Progenitor cell of endocrine pancreas (in vitro differentiated cells): ENCODE measurements at regions not wholly inside any gene's neighbourhood (a gene's known extent, or its start where the extent isn't known, plus 50 kb on each side); places are given as distances from the start of the nearest gene placed in this dataset.
A peak's percentile ranks its signal among the peaks of the same experiment; 100 is the strongest.

Experiments used
- DNase-seq: peaks from one replicate; pipeline ENCODE4 v3.0.0; 2021; ENCODE audit warnings: low spot score; ENCODE audit not compliant: unreplicated experiment
- H3K27ac Mint-ChIP-seq: 2 replicates; pipeline ENCODE4 v1.8.0; 2021; ENCODE audit warnings: mild to moderate bottlenecking, moderate library complexity, mixed read lengths
- H3K27me3 Mint-ChIP-seq: 2 replicates; pipeline ENCODE4 v1.8.0; 2021; ENCODE audit warnings: mixed read lengths
- H3K36me3 Mint-ChIP-seq: 2 replicates; pipeline ENCODE4 v1.8.0; 2022; ENCODE audit warnings: mixed read lengths; ENCODE audit not compliant: insufficient read depth
- H3K4me1 Mint-ChIP-seq: 2 replicates; pipeline ENCODE4 v1.8.0; 2021; ENCODE audit warnings: low read depth, mixed read lengths
- H3K4me3 Mint-ChIP-seq: 2 replicates; pipeline ENCODE4 v1.8.0; 2021; ENCODE audit warnings: low read depth, mild to moderate bottlenecking, moderate library complexity, mixed read lengths
- H3K9me3 Mint-ChIP-seq: 2 replicates; pipeline ENCODE4 v1.8.0; 2021; ENCODE audit warnings: low read depth, mixed read lengths
- TF ChIP-seq, protein P1 (sequence below): fragments of 200-600 bp; sonication (generic); IDR thresholded peaks from one replicate; pipeline ENCODE4 v1.5.0; 2021; ENCODE audit warnings: antibody characterized with exemption, mild to moderate bottlenecking; ENCODE audit not compliant: unreplicated experiment

- Mint-ChIP-seq H3K9me3 (peaks cover 21% of the 10 kb centered on the region), H3K36me3 (peaks cover 8% of the 10 kb centered on the region)
Measured at GRCh38 chr16:76800196-76800595, 390.8 kb upstream of the MON1B start.

GRCh38 chr16:76801357-76801756 is 389.6 kb upstream of the MON1B start:
- peaks cover 18% of the 10 kb centered on the region for H3K9me3 Mint-ChIP-seq
- peak overlapping the region; percentile 6 for H3K27ac Mint-ChIP-seq
- H3K4me3 Mint-ChIP-seq: no peak overlapping the region
- peaks cover 8% of the 10 kb centered on the region for H3K36me3 Mint-ChIP-seq
- DNase-seq: no peak
- TF ChIP-seq, protein P1, sequence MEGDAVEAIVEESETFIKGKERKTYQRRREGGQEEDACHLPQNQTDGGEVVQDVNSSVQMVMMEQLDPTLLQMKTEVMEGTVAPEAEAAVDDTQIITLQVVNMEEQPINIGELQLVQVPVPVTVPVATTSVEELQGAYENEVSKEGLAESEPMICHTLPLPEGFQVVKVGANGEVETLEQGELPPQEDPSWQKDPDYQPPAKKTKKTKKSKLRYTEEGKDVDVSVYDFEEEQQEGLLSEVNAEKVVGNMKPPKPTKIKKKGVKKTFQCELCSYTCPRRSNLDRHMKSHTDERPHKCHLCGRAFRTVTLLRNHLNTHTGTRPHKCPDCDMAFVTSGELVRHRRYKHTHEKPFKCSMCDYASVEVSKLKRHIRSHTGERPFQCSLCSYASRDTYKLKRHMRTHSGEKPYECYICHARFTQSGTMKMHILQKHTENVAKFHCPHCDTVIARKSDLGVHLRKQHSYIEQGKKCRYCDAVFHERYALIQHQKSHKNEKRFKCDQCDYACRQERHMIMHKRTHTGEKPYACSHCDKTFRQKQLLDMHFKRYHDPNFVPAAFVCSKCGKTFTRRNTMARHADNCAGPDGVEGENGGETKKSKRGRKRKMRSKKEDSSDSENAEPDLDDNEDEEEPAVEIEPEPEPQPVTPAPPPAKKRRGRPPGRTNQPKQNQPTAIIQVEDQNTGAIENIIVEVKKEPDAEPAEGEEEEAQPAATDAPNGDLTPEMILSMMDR: no peak
- peaks cover 19% of the 10 kb centered on the region for H3K4me1 Mint-ChIP-seq
- no peaks in the 10 kb centered on the region for H3K27me3 Mint-ChIP-seq

More at GRCh38 chr16:76800196-76800595, 390.8 kb upstream of the MON1B start:
- no peak for DNase-seq
- peaks cover 22% of the 10 kb centered on the region for H3K4me1 Mint-ChIP-seq
- no peaks in the 10 kb centered on the region for H3K27me3 Mint-ChIP-seq
- TF ChIP-seq, protein P1: no peak
- peak overlapping the region; percentile 72 for H3K27ac Mint-ChIP-seq
- H3K4me3 Mint-ChIP-seq: no peak overlapping the region

DNA sequence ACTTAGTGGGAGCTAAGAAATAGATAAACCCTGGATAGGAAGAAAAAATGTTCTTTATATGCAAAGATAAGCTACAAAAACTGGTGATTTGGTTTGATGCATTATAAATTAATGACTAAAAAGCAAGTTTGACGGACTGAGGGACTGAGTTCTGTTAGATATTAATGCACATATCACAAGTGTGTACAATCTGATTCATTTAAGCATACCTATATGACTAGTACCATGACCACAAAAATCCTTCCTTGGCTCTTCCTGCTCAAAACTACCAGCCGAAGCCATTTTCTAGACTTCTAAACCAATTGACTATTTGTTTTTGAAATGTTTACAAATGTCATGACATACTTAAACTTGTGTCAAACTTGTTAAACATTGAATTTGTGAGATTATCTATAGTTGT is 374.5 kb upstream of the MON1B start:
- H3K27ac Mint-ChIP-seq: no peak overlapping the region
- peaks cover 3% of the 10 kb centered on the region for H3K9me3 Mint-ChIP-seq

GRCh38 chr16:76818606-76819181 is 372.3 kb upstream of the MON1B start:
- Mint-ChIP-seq H3K27me3 (no peaks in the 10 kb centered on the region), H3K9me3 (no peaks in the 10 kb centered on the region), H3K4me1 (peaks cover 8% of the 10 kb centered on the region), H3K4me3 (no peak overlapping the region), H3K36me3 (no peaks in the 10 kb centered on the region), H3K27ac (no peak overlapping the region)
- TF ChIP-seq, protein P1: no peak
- DNase-seq: no peak

More for the DNA sequence above, 374.5 kb upstream of the MON1B start:
- Mint-ChIP-seq H3K36me3 (no peaks in the 10 kb centered on the region), H3K4me1 (peaks cover 8% of the 10 kb centered on the region), H3K27me3 (no peaks in the 10 kb centered on the region), H3K4me3 (no peak overlapping the region)
- TF ChIP-seq, protein P1: no peak
- DNase-seq: no peak

DNA sequence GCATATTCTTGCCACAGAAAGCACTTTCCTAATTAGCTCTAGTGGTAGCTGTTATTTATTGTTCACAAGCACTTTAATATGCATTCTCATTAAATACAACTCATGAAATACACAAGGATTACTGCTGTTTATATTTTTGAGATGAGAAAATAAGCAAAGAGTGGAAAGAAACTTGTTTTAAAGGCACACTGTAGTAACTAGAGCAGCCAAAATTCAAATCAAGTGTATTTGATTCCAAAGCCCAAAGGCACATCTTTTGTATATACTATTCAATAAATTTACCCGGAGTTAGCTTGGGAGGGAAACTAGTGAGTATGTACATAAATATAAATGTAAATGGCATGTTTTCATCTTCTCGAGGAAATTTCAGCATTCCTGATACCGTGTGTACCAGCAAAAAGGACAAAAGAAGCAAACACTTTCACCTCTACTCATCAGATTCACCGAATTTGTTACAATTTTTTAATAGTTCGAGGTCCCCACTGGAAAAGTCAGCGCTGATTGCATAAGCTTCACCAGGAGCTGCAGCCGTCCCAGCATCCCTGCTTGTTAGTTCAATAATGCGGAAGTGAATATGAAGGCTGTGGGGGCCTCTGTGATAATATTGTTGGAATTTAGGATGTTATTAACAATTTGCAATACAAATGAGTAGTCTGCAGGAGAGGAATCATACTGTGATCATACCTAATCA is 371.6 kb upstream of the MON1B start:
- no peak for DNase-seq
- TF ChIP-seq, protein P1: no peak
- H3K27ac Mint-ChIP-seq: no peak overlapping the region
- peaks cover 8% of the 10 kb centered on the region for H3K4me1 Mint-ChIP-seq
- no peak overlapping the region for H3K4me3 Mint-ChIP-seq
- H3K9me3 Mint-ChIP-seq: no peaks in the 10 kb centered on the region
- no peaks in the 10 kb centered on the region for H3K27me3 Mint-ChIP-seq
- H3K36me3 Mint-ChIP-seq: no peaks in the 10 kb centered on the region
